ENCODE measurements at regions not wholly inside any gene's neighbourhood (a gene's known extent, or its start where the extent isn't known, plus 50 kb on each side); places are given as distances from the start of the nearest gene placed in this dataset.

- no peak for DNase-seq (ENCODE audit: low spot score)
- intact Hi-C loops (cut with DNase I), result no loop called here
Measured at GRCh38 chr6:79431537-79431933, 105.7 kb downstream of the LCA5 start.

GRCh38 chr6:79430913-79431536, 106.2 kb downstream of the LCA5 start:
- intact Hi-C loops (cut with DNase I), result no loop called here
- DNase-seq (ENCODE audit: low spot score), result no peak

GRCh38 chr6:79427721-79428120, 109.5 kb downstream of the LCA5 start:
- DNase-seq (ENCODE audit: low spot score), result no peak
- intact Hi-C loops (cut with DNase I), result no loop called here

GRCh38 chr6:79426625-79427278, 110.5 kb downstream of the LCA5 start:
- no peak for DNase-seq (ENCODE audit: low spot score)
- intact Hi-C loops (cut with DNase I), result no loop called here

- DNase-seq (ENCODE audit: low spot score), result no peak
- intact Hi-C loops (cut with DNase I), result no loop called here
Measured at GRCh38 chr6:79425589-79426311, 111.5 kb downstream of the LCA5 start.

- DNase-seq (ENCODE audit: low spot score), result no peak
- intact Hi-C loops (cut with DNase I), result no loop called here
Measured at GRCh38 chr6:79423216-79423615, 114.0 kb downstream of the LCA5 start.

- no peak for DNase-seq (ENCODE audit: low spot score)
- intact Hi-C loops (cut with DNase I), result no loop called here
Measured at GRCh38 chr6:79422666-79423065, 114.6 kb downstream of the LCA5 start.

- DNase-seq (ENCODE audit: low spot score), result no peak
- intact Hi-C loops (cut with DNase I), result no loop called here
Measured at GRCh38 chr6:79421707-79422484, 115.3 kb downstream of the LCA5 start.

- intact Hi-C loops (cut with DNase I), result no loop called here
Measured at GRCh38 chr6:79421001-79421411, 116.2 kb downstream of the LCA5 start.

GRCh38 chr6:79420054-79420453, 117.2 kb downstream of the LCA5 start:
- no peak for DNase-seq (ENCODE audit: low spot score)
- intact Hi-C loops (cut with DNase I), result no loop called here

More at GRCh38 chr6:79421001-79421411, 116.2 kb downstream of the LCA5 start:
- DNase-seq (ENCODE audit: low spot score), result no peak

- no peak for DNase-seq (ENCODE audit: low spot score)
- intact Hi-C loops (cut with DNase I), result no loop called here
Measured at GRCh38 chr6:79416931-79417330, 120.3 kb downstream of the LCA5 start.

GRCh38 chr6:79413562-79414002, 123.6 kb downstream of the LCA5 start:
- DNase-seq (ENCODE audit: low spot score), result no peak
- intact Hi-C loops (cut with DNase I), result no loop called here

- intact Hi-C loops (cut with DNase I), result no loop called here
- DNase-seq (ENCODE audit: low spot score), result no peak
Measured at GRCh38 chr6:79410806-79411205, 126.4 kb downstream of the LCA5 start.

- DNase-seq (ENCODE audit: low spot score), result no peak
- intact Hi-C loops (cut with DNase I), result no loop called here
Measured at GRCh38 chr6:79408256-79408974, 128.8 kb downstream of the LCA5 start.

GRCh38 chr6:79404677-79405076, 132.6 kb downstream of the LCA5 start:
- DNase-seq (ENCODE audit: low spot score), result no peak
- intact Hi-C loops (cut with DNase I), result loop anchor here in 1 of 2 donors (1.0 kb wide), 1 partner anchor 36 kb away; no protein-coding TSS in a partner anchor

GRCh38 chr6:79404261-79404660, 133.0 kb downstream of the LCA5 start:
- DNase-seq (ENCODE audit: low spot score), result no peak

GRCh38 chr6:79403563-79403962, 133.7 kb downstream of the LCA5 start:
- no peak for DNase-seq (ENCODE audit: low spot score)
- intact Hi-C loops (cut with DNase I), result no loop called here

More at GRCh38 chr6:79404261-79404660, 133.0 kb downstream of the LCA5 start:
- intact Hi-C loops (cut with DNase I), result loop anchor here in 1 of 2 donors (1.0 kb wide), 1 partner anchor 36 kb away; no protein-coding TSS in a partner anchor

- intact Hi-C loops (cut with DNase I), result no loop called here
- no peak for DNase-seq (ENCODE audit: low spot score)
Measured at GRCh38 chr6:79403086-79403485, 134.1 kb downstream of the LCA5 start.

GRCh38 chr6:79399499-79399898, 137.7 kb downstream of the LCA5 start:
- DNase-seq (ENCODE audit: low spot score), result no peak
- intact Hi-C loops (cut with DNase I), result no loop called here
